Gastrocnemius medialis (tissue), 4 donors: ENCODE measurements at regions not wholly inside any gene's neighbourhood (a gene's known extent, or its start where the extent isn't known, plus 50 kb on each side); places are given as distances from the start of the nearest gene placed in this dataset.
"Not testable (repeated sequence)": the region's sequence is repeated elsewhere in the genome, so short reads cannot be mapped to it uniquely, and the experiment has no call there.

Experiments used
- ATAC-seq, 2 donors: fragments of 150-250 bp; one replicate each; pipeline ENCODE4 v1.9.1; 2016
- DNase-seq, 2 donors: peaks; one replicate each; pipeline ENCODE4 v3.0.0-alpha.2; 2019
- H3K27ac ChIP-seq, 4 donors: fragments of 200-600 bp; sonication (generic); 1 replicate in 1 of 4; 2 replicates in 3 of 4; pipeline ENCODE4 v1.5.1; 2016 to 2018; ENCODE audit warnings: mild to moderate bottlenecking in 2 of 4, moderate library complexity in 1 of 4
- H3K27me3 ChIP-seq, 3 donors: fragments of 200-600 bp; sonication (generic) in 2 of 3; 1 replicate in 1 of 3; 2 replicates in 2 of 3; pipeline versions ENCODE4 v1.5.1 to v1.6.0; 2016 to 2019; ENCODE audit warnings: mild to moderate bottlenecking in 1 of 3, moderate library complexity in 1 of 3
- H3K36me3 ChIP-seq, 2 donors: fragments of 200-600 bp; sonication (generic) in 1 of 2; one replicate each; pipeline ENCODE4 v1.5.1; 2017 to 2018
- H3K4me1 ChIP-seq, 2 donors: fragments of 200-600 bp; sonication (generic) in 1 of 2; one replicate each; pipeline ENCODE4 v1.5.1; 2016 to 2017; ENCODE audit warnings: mild to moderate bottlenecking in 2 of 2
- H3K4me3 ChIP-seq, 4 donors: fragments of 200-600 bp; sonication (generic) in 3 of 4; 1 replicate in 1 of 4; 2 replicates in 3 of 4; pipeline ENCODE4 v1.5.1; 2016 to 2019; ENCODE audit warnings: mild to moderate bottlenecking in 2 of 4
- H3K9me3 ChIP-seq, 3 donors: fragments of 200-600 bp; sonication (generic) in 2 of 3; 1 replicate in 1 of 3; 2 replicates in 2 of 3; pipeline ENCODE4 v1.5.1; 2016 to 2019
- CTCF ChIP-seq, 5 experiments: fragments of 450-650 bp in 3 of 5; fragments of 200-600 bp in 2 of 5; sonication (generic) in 2 of 5; IDR thresholded peaks in 4 of 5; conservative IDR thresholded peaks in 1 of 5; 1 replicate in 4 of 5; 2 replicates in 1 of 5; pipeline ENCODE4 v1.5.1; 2016 to 2019; ENCODE audit warnings: antibody characterized with exemption in 5 of 5, mild to moderate bottlenecking in 3 of 5, moderate library complexity in 3 of 5
- POLR2A ChIP-seq, 2 donors: fragments of 450-650 bp; IDR thresholded peaks; one replicate each; pipeline ENCODE4 v1.6.1; 2017; ENCODE audit warnings: antibody characterized with exemption in 2 of 2, mild to moderate bottlenecking in 2 of 2, moderate library complexity in 2 of 2
- in situ Hi-C, 4 donors: fragments of 200-750 bp; cut with MboI; loops; one replicate each; pipeline versions ENCODE4 v1.15.0 to v1.8.0; 2017; ENCODE audit warnings: low sequenced_read_pairs in 4 of 4
- intact Hi-C: fragments of 100-400 bp; cut with DNase I; formaldehyde crosslinking; loops from one replicate; pipeline ENCODE4 v1.15.1; 2023; ENCODE audit warnings: low total_unique reads

DNA sequence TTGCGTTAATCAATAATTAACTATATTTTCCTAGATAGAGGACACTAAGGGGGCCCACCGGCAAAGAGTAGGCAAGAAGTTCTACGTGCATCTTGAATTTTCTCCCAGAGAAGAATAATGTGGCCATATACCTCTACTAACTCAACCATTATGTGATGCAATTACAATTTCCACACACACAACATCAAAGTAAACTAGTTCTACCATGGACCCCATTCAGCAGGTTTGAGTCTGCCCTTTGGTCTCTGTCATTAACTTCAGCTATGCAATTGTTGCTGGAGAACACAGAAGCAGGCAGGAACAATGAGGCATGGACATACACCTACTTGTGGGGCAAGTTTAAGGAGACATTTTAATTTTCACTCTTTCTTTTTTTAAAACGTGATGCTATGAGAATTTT, 705.9 kb downstream of the PDCD6IP start:
- intact Hi-C loops = no loop called here
- TF ChIP-seq POLR2A (IDR thresholded peaks at IDR 0.05) = no peak
- no peak for TF ChIP-seq CTCF (IDR thresholded peaks at IDR 0.05 in 4 of 5, conservative IDR thresholded peaks at IDR 0.05 in 1 of 5)
- in situ Hi-C loops = no loop called here

DNA sequence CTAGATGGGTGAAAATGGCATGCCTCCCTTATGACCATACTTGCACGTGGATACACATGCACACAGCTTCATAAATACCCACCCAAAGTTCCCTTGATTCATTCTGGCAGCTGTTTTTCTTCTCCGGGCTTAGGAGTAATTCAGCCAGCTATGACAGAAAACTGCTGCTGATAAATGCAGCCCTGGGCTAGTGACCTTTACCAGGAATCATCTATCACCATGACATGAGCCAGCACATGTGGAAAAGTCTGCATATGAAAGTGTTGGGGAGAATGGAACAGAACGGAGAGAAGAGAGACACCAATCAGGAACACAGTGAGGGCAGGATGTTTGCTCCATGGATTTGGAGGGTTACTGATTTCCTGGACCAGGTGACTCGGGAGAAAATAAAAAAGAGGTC, 706.3 kb downstream of the PDCD6IP start:
- intact Hi-C loops (no loop called here), in situ Hi-C loops (no loop called here)
- H3K27ac ChIP-seq = no peak overlapping the region
- no peaks in the 10 kb centered on the region for H3K9me3 ChIP-seq
- H3K27me3 ChIP-seq = no peaks in the 10 kb centered on the region
- no peak for TF ChIP-seq CTCF (IDR thresholded peaks at IDR 0.05 in 4 of 5, conservative IDR thresholded peaks at IDR 0.05 in 1 of 5)
- TF ChIP-seq POLR2A (IDR thresholded peaks at IDR 0.05) = no peak
- no peak overlapping the region for H3K4me3 ChIP-seq
- H3K4me1 ChIP-seq = no peaks in the 10 kb centered on the region
- ATAC-seq (no peak), DNase-seq (no peak)
- H3K36me3 ChIP-seq = no peaks in the 10 kb centered on the region

More for the DNA sequence above, 705.9 kb downstream of the PDCD6IP start:
- no peaks in the 10 kb centered on the region for H3K27me3 ChIP-seq
- no peaks in the 10 kb centered on the region for H3K9me3 ChIP-seq
- no peaks in the 10 kb centered on the region for H3K36me3 ChIP-seq
- no peak overlapping the region for H3K27ac ChIP-seq
- H3K4me1 ChIP-seq = no peaks in the 10 kb centered on the region
- DNase-seq (no peak), ATAC-seq (no peak)
- H3K4me3 ChIP-seq = no peak overlapping the region

GRCh38 chr3:34508732-34509131, 710.3 kb downstream of the PDCD6IP start:
- intact Hi-C loops (no loop called here), in situ Hi-C loops (no loop called here)
- no peak overlapping the region for H3K27ac ChIP-seq
- ATAC-seq = no peak
- H3K36me3 ChIP-seq = no peaks in the 10 kb centered on the region
- DNase-seq = no peak
- H3K4me3 ChIP-seq = no peak overlapping the region
- no peaks in the 10 kb centered on the region for H3K9me3 ChIP-seq
- H3K4me1 ChIP-seq = no peaks in the 10 kb centered on the region
- TF ChIP-seq POLR2A (IDR thresholded peaks at IDR 0.05) (no peak), CTCF (IDR thresholded peaks at IDR 0.05 in 4 of 5, conservative IDR thresholded peaks at IDR 0.05 in 1 of 5) (no peak)
- H3K27me3 ChIP-seq = no peaks in the 10 kb centered on the region

- TF ChIP-seq CTCF (IDR thresholded peaks at IDR 0.05 in 4 of 5, conservative IDR thresholded peaks at IDR 0.05 in 1 of 5) = no peak
- no peak for TF ChIP-seq POLR2A (IDR thresholded peaks at IDR 0.05)
Measured at GRCh38 chr3:34511891-34512290, 713.5 kb downstream of the PDCD6IP start.

DNA sequence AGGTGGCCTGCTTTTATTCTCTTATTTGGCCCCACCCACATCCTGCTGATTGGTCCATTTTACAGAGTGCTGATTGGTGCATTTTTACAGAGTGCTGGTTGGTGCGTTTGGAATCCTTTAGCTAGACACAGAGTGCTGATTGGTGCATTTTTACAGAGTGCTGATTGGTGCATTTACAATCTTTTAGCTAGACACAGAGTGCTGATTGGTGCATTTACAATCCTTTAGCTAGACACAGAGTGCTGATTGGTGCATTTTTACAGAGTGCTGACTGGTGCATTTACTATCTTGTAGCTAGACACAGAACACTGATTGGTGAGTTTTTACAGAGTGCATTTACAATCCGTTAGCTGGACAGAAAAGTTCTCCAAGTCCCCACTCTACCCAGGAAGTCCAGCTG, 720.6 kb downstream of the PDCD6IP start:
- H3K4me1 ChIP-seq, H3K27me3 ChIP-seq, H3K4me3 ChIP-seq, ATAC-seq, intact Hi-C loops, H3K9me3 ChIP-seq, H3K27ac ChIP-seq, H3K36me3 ChIP-seq, in situ Hi-C loops, DNase-seq: not testable (repeated sequence)

More at GRCh38 chr3:34511891-34512290, 713.5 kb downstream of the PDCD6IP start:
- no peaks in the 10 kb centered on the region for H3K27me3 ChIP-seq
- H3K4me1 ChIP-seq = no peaks in the 10 kb centered on the region
- in situ Hi-C loops (no loop called here), intact Hi-C loops (no loop called here)
- no peaks in the 10 kb centered on the region for H3K9me3 ChIP-seq
- DNase-seq (no peak), ATAC-seq (no peak)
- no peak overlapping the region for H3K27ac ChIP-seq
- no peaks in the 10 kb centered on the region for H3K36me3 ChIP-seq
- H3K4me3 ChIP-seq = no peak overlapping the region
